ENCODE measurements at regions not wholly inside any gene's neighbourhood (a gene's known extent, or its start where the extent isn't known, plus 50 kb on each side); places are given as distances from the start of the nearest gene placed in this dataset.

GRCh38 chr6:113457751-113458150, 399.4 kb upstream of the MARCKS start:
- no TSS peak for BruUV-seq (replicated peaks)
- ATAC-seq (no peak), DNase-seq (ENCODE audit: low read depth, low spot score) (no peak)
- POLR2A ChIA-PET: no interaction called here
- no peaks in the 10 kb centered on the region for H3K36me3 ChIP-seq (ENCODE audit: control insufficient read depth in 1 of 2, insufficient read depth in 2 of 2, low read length in 2 of 2)
- H2AFZ ChIP-seq (ENCODE audit: low read depth, low read length, poor library complexity, severe bottlenecking): no peak overlapping the region
- no peaks in the 10 kb centered on the region for H3K27me3 ChIP-seq (ENCODE audit: insufficient read depth, low read length)
- no peaks in the 10 kb centered on the region for H3K9me3 ChIP-seq (ENCODE audit: control insufficient read depth in 1 of 2, insufficient read depth in 1 of 2, low read depth in 1 of 2, low read length in 2 of 2)
- intact Hi-C loops (cut with micrococcal nuclease): no loop called here
- TF ChIP-seq CEBPB (IDR thresholded peaks at IDR 0.05; ENCODE audit: low read depth): no peak
- no peak for TF ChIP-seq REST (IDR thresholded peaks at IDR 0.05; ENCODE audit: low read depth)
- no peak for TF ChIP-seq MAX (IDR thresholded peaks at IDR 0.05)
- no peak for TF ChIP-seq ZFX (IDR thresholded peaks at IDR 0.05)
- no peak for TF ChIP-seq JUND (IDR thresholded peaks at IDR 0.05)
- TF ChIP-seq POLR2AphosphoS5 (IDR thresholded peaks at IDR 0.05; ENCODE audit: low read depth, low read length): no peak
- H3K79me2 ChIP-seq (ENCODE audit: insufficient read depth, low read length): no peaks in the 10 kb centered on the region
- no peak overlapping the region for H3K9ac ChIP-seq (ENCODE audit: low read length)
- CTCF ChIA-PET: interaction anchor here (0.6 kb wide), 1 partner anchor 175 kb away, joined by 4 read pairs; no protein-coding TSS in a partner anchor
- H3K27ac ChIP-seq (ENCODE audit: low read depth, low read length): no peak overlapping the region
- RAD21 ChIA-PET (ENCODE audit: low non-redundant PET in 1 of 2, low total read pairs in 2 of 2, uncharacterized antibody in 2 of 2, unreplicated experiment in 2 of 2): no interaction called here
- H3K4me3 ChIP-seq (replicated peaks in 1 of 2; ENCODE audit: low read depth in 1 of 2, low read length in 2 of 2): no peak overlapping the region
- no peaks in the 10 kb centered on the region for H3K9me2 ChIP-seq (ENCODE audit: insufficient read depth)
- no peak overlapping the region for H3K4me2 ChIP-seq (ENCODE audit: low read length)
- no peaks in the 10 kb centered on the region for H3K4me1 ChIP-seq (ENCODE audit: control insufficient read depth in 1 of 2, insufficient read depth in 2 of 2, low read length in 2 of 2)
- no peaks in the 10 kb centered on the region for H4K20me1 ChIP-seq (ENCODE audit: insufficient read depth)
